ENCODE measurements at regions not wholly inside any gene's neighbourhood (a gene's known extent, or its start where the extent isn't known, plus 50 kb on each side); places are given as distances from the start of the nearest gene placed in this dataset.

GRCh38 chrX:138865093-138865649, 153.7 kb upstream of the FGF13 start:
- ChIA-PET POLR2A (no interaction called here), CTCF (ENCODE audit: low intra/inter-chr PET ratio, low total read pairs) (no interaction called here)
- in situ Hi-C loops (cut with HindIII; ENCODE audit: extremely low pct_ligation_motif_present, low pct_unique_long_range_greater_than_20kb), result no loop called here
- intact Hi-C loops (cut with micrococcal nuclease; ENCODE audit: unreplicated experiment), result no loop called here
- Histone ChIP-seq H4K20me1 (ENCODE audit: insufficient read depth, low read length) (no peaks in the 10 kb centered on the region), H3K4me2 (ENCODE audit: low read depth, low read length) (no peak overlapping the region), H3K9ac (ENCODE audit: insufficient read depth, low read depth, low read length) (no peak overlapping the region), H3K36me3 (replicated peaks in 1 of 2; ENCODE audit: control insufficient read depth in 1 of 2, insufficient read depth in 2 of 2, low read length in 2 of 2) (no peaks in the 10 kb centered on the region), H3K27me3 (ENCODE audit: control insufficient read depth in 1 of 2, insufficient read depth in 2 of 2, low read length in 2 of 2) (no peaks in the 10 kb centered on the region), H3K4me3 (replicated peaks in 1 of 3; ENCODE audit: insufficient read depth in 1 of 3, low read depth in 2 of 3, low read length in 3 of 3) (no peak overlapping the region), H3K79me2 (ENCODE audit: insufficient read depth, low read length) (no peaks in the 10 kb centered on the region), H3K4me1 (ENCODE audit: insufficient read depth, low read length) (no peaks in the 10 kb centered on the region), H2AFZ (ENCODE audit: low read length) (no peak overlapping the region), H3K27ac (ENCODE audit: extremely low read length, insufficient read depth, low read length) (no peak overlapping the region), H3K9me3 (ENCODE audit: low read length) (no peaks in the 10 kb centered on the region)
- DNase-seq (ENCODE audit: low spot score), result no peak
- no peak for TF ChIP-seq ZNF331 (CRISPR knock-in tag; IDR thresholded peaks at IDR 0.05)
- TF ChIP-seq ZSCAN12 (CRISPR knock-in tag; IDR thresholded peaks at IDR 0.05), result no peak
- TF ChIP-seq U2AF2 (IDR thresholded peaks at IDR 0.05; ENCODE audit: low read depth, low read length), result no peak
- TF ChIP-seq ZNF552 (CRISPR knock-in tag; IDR thresholded peaks at IDR 0.05; ENCODE audit: borderline replicate concordance), result no peak
- no peak for FAIRE-seq
- no TSS peak for BruUV-seq (replicated peaks)
- no peak for ATAC-seq
- 22% methylated on average over 5 of the region's 6 CpGs for WGBS (ENCODE audit: low lambda C conversion rate)

- TF ChIP-seq ZNF782 (CRISPR knock-in tag; IDR thresholded peaks at IDR 0.05; ENCODE audit: borderline replicate concordance), result no peak
- TF ChIP-seq KDM6A (CRISPR knock-in tag; IDR thresholded peaks at IDR 0.05; ENCODE audit: low read depth), result no peak
- no peak for TF ChIP-seq HOXA3 (CRISPR knock-in tag; IDR thresholded peaks at IDR 0.05)
- TF ChIP-seq MLLT10 (CRISPR knock-in tag; IDR thresholded peaks at IDR 0.05), result no peak
- TF ChIP-seq, protein P1, sequence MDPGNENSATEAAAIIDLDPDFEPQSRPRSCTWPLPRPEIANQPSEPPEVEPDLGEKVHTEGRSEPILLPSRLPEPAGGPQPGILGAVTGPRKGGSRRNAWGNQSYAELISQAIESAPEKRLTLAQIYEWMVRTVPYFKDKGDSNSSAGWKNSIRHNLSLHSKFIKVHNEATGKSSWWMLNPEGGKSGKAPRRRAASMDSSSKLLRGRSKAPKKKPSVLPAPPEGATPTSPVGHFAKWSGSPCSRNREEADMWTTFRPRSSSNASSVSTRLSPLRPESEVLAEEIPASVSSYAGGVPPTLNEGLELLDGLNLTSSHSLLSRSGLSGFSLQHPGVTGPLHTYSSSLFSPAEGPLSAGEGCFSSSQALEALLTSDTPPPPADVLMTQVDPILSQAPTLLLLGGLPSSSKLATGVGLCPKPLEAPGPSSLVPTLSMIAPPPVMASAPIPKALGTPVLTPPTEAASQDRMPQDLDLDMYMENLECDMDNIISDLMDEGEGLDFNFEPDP (CRISPR knock-in tag; conservative IDR thresholded peaks at IDR 0.05), result no peak
- TF ChIP-seq ZNF33A (CRISPR knock-in tag; IDR thresholded peaks at IDR 0.05; ENCODE audit: borderline replicate concordance), result no peak
- TF ChIP-seq PTBP1 (IDR thresholded peaks at IDR 0.05; ENCODE audit: low read depth, low read length, poor library complexity, severe bottlenecking), result no peak
- TF ChIP-seq ZZZ3 (CRISPR knock-in tag; IDR thresholded peaks at IDR 0.05; ENCODE audit: borderline replicate concordance), result no peak
- TF ChIP-seq CBFB (CRISPR knock-in tag; IDR thresholded peaks at IDR 0.05), result no peak
- TF ChIP-seq, protein P2, sequence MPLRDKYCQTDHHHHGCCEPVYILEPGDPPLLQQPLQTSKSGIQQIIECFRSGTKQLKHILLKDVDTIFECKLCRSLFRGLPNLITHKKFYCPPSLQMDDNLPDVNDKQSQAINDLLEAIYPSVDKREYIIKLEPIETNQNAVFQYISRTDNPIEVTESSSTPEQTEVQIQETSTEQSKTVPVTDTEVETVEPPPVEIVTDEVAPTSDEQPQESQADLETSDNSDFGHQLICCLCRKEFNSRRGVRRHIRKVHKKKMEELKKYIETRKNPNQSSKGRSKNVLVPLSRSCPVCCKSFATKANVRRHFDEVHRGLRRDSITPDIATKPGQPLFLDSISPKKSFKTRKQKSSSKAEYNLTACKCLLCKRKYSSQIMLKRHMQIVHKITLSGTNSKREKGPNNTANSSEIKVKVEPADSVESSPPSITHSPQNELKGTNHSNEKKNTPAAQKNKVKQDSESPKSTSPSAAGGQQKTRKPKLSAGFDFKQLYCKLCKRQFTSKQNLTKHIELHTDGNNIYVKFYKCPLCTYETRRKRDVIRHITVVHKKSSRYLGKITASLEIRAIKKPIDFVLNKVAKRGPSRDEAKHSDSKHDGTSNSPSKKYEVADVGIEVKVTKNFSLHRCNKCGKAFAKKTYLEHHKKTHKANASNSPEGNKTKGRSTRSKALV (CRISPR knock-in tag; IDR thresholded peaks at IDR 0.05), result no peak
- no peak for TF ChIP-seq NBN (conservative IDR thresholded peaks at IDR 0.05)
- Histone ChIP-seq H3K9ac (ENCODE audit: insufficient read depth, low read depth, low read length) (no peak overlapping the region), H3K4me2 (ENCODE audit: low read depth, low read length) (no peak overlapping the region), H3K4me3 (replicated peaks in 1 of 3; ENCODE audit: insufficient read depth in 1 of 3, low read depth in 2 of 3, low read length in 3 of 3) (no peak overlapping the region), H3K9me3 (ENCODE audit: low read length) (no peaks in the 10 kb centered on the region), H2AFZ (ENCODE audit: low read length) (no peak overlapping the region), H3K27me3 (ENCODE audit: control insufficient read depth in 1 of 2, insufficient read depth in 2 of 2, low read length in 2 of 2) (no peaks in the 10 kb centered on the region), H3K4me1 (ENCODE audit: insufficient read depth, low read length) (no peaks in the 10 kb centered on the region), H4K20me1 (ENCODE audit: insufficient read depth, low read length) (no peaks in the 10 kb centered on the region), H3K79me2 (ENCODE audit: insufficient read depth, low read length) (no peaks in the 10 kb centered on the region), H3K27ac (ENCODE audit: extremely low read length, insufficient read depth, low read length) (no peak overlapping the region), H3K36me3 (replicated peaks in 1 of 2; ENCODE audit: control insufficient read depth in 1 of 2, insufficient read depth in 2 of 2, low read length in 2 of 2) (no peaks in the 10 kb centered on the region)
- DNase-seq (ENCODE audit: low spot score) (no peak), ATAC-seq (no peak), FAIRE-seq (no peak)
- ChIA-PET CTCF (ENCODE audit: low intra/inter-chr PET ratio, low total read pairs) (no interaction called here), POLR2A (no interaction called here)
- WGBS (ENCODE audit: low lambda C conversion rate), result 0% methylated on average over 2 of the region's 2 CpGs
- intact Hi-C loops (cut with micrococcal nuclease; ENCODE audit: unreplicated experiment), result no loop called here
- in situ Hi-C loops (cut with HindIII; ENCODE audit: extremely low pct_ligation_motif_present, low pct_unique_long_range_greater_than_20kb), result no loop called here
- no TSS peak for BruUV-seq (replicated peaks)
These were observed 147.9 kb upstream of the FGF13 start for GRCh38 chrX:138859421-138859820.

Data from HepG2 (cell line).